GM12865 (cell line): ENCODE measurements at regions not wholly inside any gene's neighbourhood (a gene's known extent, or its start where the extent isn't known, plus 50 kb on each side); places are given as distances from the start of the nearest gene placed in this dataset.

Source experiments
- DNase-seq: peaks from one replicate; pipeline ENCODE4 v3.0.0; 2010; ENCODE audit warnings: low read depth
- H3K4me3 ChIP-seq: 2 replicates; pipeline ENCODE4 v1.5.1; 2011; ENCODE audit warnings: mild to moderate bottlenecking, low read depth, low read length, control low read depth
- CTCF ChIP-seq: IDR thresholded peaks from 2 replicates; pipeline ENCODE4 v1.5.1; 2011; ENCODE audit warnings: low read length, control low read depth, low read depth, inconsistent platforms; ENCODE audit not compliant: insufficient read depth; ENCODE audit errors: missing control alignments

GRCh38 chr1:232438476-232438875 is 191.5 kb downstream of the SIPA1L2 start:
- no peak for DNase-seq
- no peak overlapping the region for H3K4me3 ChIP-seq
- no peak for TF ChIP-seq CTCF

- TF ChIP-seq CTCF: no peak
- H3K4me3 ChIP-seq: no peak overlapping the region
- no peak for DNase-seq
These were observed 192.4 kb downstream of the SIPA1L2 start for GRCh38 chr1:232437510-232437909.

GRCh38 chr1:232435729-232436128 is 194.2 kb downstream of the SIPA1L2 start:
- no peak for DNase-seq
- TF ChIP-seq CTCF: no peak
- H3K4me3 ChIP-seq: no peak overlapping the region

- no peak overlapping the region for H3K4me3 ChIP-seq
- no peak for TF ChIP-seq CTCF
- no peak for DNase-seq
These were observed 197.6 kb downstream of the SIPA1L2 start for GRCh38 chr1:232432313-232432712.

DNA sequence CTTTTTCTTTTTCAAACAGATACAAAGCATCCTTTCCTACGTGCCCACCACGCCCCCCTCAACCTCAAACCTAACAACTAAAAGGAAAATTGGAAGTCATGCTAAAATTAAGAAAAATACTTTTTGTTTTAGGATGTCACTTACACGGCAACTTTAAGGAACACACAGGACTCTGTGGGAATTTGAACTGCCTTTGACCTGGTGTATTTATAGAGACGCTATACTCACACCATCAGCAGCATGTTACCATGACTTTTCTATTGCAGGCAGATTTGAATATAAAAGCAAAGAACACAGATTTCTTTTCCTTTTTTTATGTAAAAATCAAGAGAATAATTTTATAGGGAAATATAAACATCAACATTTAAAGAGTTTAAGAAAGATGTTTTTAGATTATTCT is 198.2 kb downstream of the SIPA1L2 start:
- H3K4me3 ChIP-seq: no peak overlapping the region
- TF ChIP-seq CTCF: no peak
- no peak for DNase-seq

GRCh38 chr1:232431326-232431725 is 198.6 kb downstream of the SIPA1L2 start:
- no peak for DNase-seq
- no peak for TF ChIP-seq CTCF
- H3K4me3 ChIP-seq: no peak overlapping the region

- no peak for TF ChIP-seq CTCF
- no peak overlapping the region for H3K4me3 ChIP-seq
- DNase-seq: no peak
These were observed 199.5 kb downstream of the SIPA1L2 start for GRCh38 chr1:232430467-232430866.
